Left cardiac atrium (tissue), 4 donors: ENCODE measurements at regions not wholly inside any gene's neighbourhood (a gene's known extent, or its start where the extent isn't known, plus 50 kb on each side); places are given as distances from the start of the nearest gene placed in this dataset.
"Not testable (repeated sequence)": the region's sequence is repeated elsewhere in the genome, so short reads cannot be mapped to it uniquely, and the experiment has no call there.

Experiments used
- ATAC-seq, 2 donors: fragments of 200-7000 bp; cut with Tn5 transposase; one replicate each; pipeline ENCODE4 v1.9.1; 2020; ENCODE audit warnings: mild to moderate bottlenecking in 2 of 2, moderate library complexity in 2 of 2
- DNase-seq: peaks from one replicate; pipeline ENCODE4 v3.0.0-alpha.2; 2020
- intact Hi-C, 2 donors: fragments of 100-400 bp; cut with DNase I; formaldehyde crosslinking; loops; one replicate each; pipeline versions ENCODE4 v1.14.1 to v1.15.1; 2022 to 2023
- donor health status: DM: no; HTN: yes; CAD: no.
- donor health status: DM: no; HTN: yes; CAD: no; lungs with severe emphysema.
- donor health status: DM: yes; HTN: yes; CAD: no.
- donor health status: Dilated cardiomyopathy.

DNA sequence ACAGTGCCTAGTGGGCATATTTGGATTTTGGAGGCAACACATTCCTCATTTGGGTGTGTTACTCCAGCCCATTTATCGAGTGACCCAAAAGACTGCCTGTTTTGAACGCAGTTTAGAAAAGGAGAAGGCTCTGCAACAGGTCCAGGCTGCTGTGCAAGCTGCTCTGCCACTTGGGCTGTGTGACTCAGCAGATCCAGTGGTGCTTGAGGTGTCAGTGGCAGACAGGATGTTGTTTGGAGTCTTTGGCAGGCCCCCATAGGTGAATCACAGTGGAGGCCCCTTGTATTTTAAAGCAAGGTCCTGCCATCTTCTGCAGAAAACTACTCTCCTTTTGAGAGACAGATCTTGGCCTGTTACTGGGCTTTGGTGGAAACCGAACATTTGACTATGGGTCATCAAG lies 104.0 kb downstream of the DNAJB9 start:
- DNase-seq, ATAC-seq, intact Hi-C loops: not testable (repeated sequence)

DNA sequence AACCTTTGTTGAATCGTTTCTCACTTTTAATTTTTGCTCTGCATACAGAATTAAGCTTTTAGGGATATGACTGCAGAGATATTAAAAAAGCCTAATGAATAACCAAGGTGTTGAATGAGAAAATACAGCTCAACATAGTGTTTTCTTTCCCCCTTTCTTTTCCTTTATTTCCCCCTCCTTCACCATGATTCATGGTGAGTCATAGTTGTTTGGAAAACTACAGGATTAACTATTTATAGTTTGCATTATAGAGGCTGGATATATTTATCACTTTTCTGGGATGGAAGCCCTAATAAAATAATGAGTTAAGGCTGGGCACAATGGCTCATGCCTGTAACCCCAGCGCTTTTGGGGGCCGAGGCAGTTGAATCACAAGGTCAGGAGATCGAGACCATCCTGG lies 115.0 kb downstream of the DNAJB9 start:
- no peak for ATAC-seq

DNA sequence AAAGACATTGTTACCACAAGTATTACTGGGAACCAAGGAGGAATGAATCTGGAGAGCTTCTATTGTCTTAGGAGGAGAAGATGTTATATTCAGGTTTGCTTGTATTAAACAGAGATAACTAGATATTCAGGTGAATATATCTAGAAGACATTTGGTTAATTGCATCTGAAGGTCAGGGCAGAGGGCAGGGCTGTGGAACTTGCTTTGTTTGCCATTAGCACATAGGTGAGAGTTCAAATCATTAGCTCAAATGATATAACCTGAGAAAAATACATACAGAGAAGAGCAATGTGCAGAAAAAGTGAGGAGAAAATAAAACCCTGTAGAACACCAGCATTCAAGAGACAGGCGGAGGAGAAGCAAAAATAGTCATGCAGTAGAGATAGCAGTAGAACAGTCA lies 116.8 kb downstream of the DNAJB9 start:
- intact Hi-C loops = no loop called here
- no peak for ATAC-seq
- no peak for DNase-seq

More for the DNA sequence above, 115.0 kb downstream of the DNAJB9 start:
- intact Hi-C loops = no loop called here
- DNase-seq = no peak

- intact Hi-C loops = no loop called here
- ATAC-seq = no peak
- no peak for DNase-seq
These were observed 127.6 kb downstream of the DNAJB9 start for GRCh38 chr7:108697254-108697653.

- intact Hi-C loops = no loop called here
- no peak for DNase-seq
- ATAC-seq = no peak
These were observed 141.9 kb downstream of the DNAJB9 start for GRCh38 chr7:108711611-108712010.

GRCh38 chr7:108716783-108717182 lies 147.1 kb downstream of the DNAJB9 start:
- ATAC-seq = no peak
- intact Hi-C loops = no loop called here

DNA sequence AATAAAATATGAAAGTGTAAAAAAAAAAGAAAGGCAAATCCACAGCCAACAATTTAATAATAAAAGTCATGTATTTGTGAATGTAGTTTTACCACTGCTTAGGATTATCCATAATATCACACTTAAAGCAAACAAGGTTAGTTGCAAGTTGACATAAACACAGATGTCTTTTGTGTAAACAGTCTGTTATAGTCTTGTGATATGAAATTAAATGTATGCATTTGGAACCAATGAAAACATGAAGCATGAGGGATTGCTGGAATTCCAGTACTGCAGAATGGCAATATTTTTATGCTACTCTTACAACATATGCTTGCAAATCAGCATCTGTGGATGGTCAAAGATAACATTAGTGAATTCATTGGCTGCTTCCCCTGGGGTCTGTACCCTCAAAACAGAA lies 148.1 kb downstream of the DNAJB9 start:
- intact Hi-C loops = no loop called here
- ATAC-seq = no peak

More at GRCh38 chr7:108716783-108717182, 147.1 kb downstream of the DNAJB9 start:
- DNase-seq = no peak

GRCh38 chr7:108719631-108720030 lies 150.0 kb downstream of the DNAJB9 start:
- ATAC-seq (no peak), DNase-seq (no peak)
- intact Hi-C loops = no loop called here

More for the DNA sequence above, 148.1 kb downstream of the DNAJB9 start:
- no peak for DNase-seq

- ATAC-seq = no peak
- intact Hi-C loops = no loop called here
These were observed 152.9 kb downstream of the DNAJB9 start for GRCh38 chr7:108722561-108722960.

DNA sequence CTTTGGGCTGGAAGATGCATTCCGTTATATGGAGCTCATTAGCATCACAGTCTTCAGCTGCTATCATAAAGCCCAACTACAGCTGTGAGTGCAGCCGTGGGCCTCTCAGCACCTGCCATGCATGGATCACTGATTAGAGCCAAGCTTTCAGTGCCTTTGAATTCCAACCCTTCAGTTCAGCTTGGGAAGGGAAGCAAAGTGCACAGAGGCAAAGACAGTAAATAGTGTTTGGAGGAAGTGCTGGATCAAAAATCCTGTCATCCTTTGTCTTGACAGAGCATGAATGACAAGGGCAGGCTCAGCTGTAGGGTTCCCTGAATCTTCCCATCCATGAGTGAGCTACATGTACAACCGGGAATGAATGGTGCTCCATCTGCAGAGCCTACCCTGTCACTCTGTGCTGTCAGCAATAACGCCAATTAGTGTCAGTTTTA lies 153.7 kb downstream of the DNAJB9 start:
- intact Hi-C loops = no loop called here
- ATAC-seq = no peak
- no peak for DNase-seq

More at GRCh38 chr7:108722561-108722960, 152.9 kb downstream of the DNAJB9 start:
- no peak for DNase-seq

GRCh38 chr7:108724251-108725100 lies 154.8 kb downstream of the DNAJB9 start:
- DNase-seq (no peak), ATAC-seq (peak in 1 of 2 donors; percentile 44)
- intact Hi-C loops = no loop called here

GRCh38 chr7:108735814-108736213 lies 166.1 kb downstream of the DNAJB9 start:
- no peak for ATAC-seq
- intact Hi-C loops = no loop called here

GRCh38 chr7:108736221-108736891 lies 166.7 kb downstream of the DNAJB9 start:
- intact Hi-C loops = no loop called here
- no peak for DNase-seq
- ATAC-seq = no peak

More at GRCh38 chr7:108735814-108736213, 166.1 kb downstream of the DNAJB9 start:
- DNase-seq = no peak

- intact Hi-C loops = no loop called here
- ATAC-seq = no peak
These were observed 201.5 kb downstream of the DNAJB9 start for GRCh38 chr7:108770981-108771745.

DNA sequence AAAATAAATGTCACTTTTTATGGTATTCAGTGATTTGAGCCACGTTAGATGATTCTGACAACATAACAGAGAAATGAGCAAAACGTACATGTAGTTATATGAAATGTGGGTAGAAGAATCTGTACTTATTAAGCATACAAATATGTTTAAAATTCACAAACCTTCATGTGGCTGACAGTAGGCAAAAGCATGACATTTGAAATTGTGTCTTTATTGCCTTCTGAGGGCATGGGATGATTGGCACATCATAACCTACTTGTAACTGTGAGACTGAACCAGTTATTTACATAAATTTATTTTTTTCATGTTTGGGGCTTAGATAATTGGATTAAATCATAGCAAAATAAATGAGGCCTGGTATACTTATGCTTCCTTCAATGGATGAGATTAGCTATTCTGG lies 202.2 kb downstream of the DNAJB9 start:
- no peak for ATAC-seq
- no peak for DNase-seq
- intact Hi-C loops = no loop called here

More at GRCh38 chr7:108770981-108771745, 201.5 kb downstream of the DNAJB9 start:
- DNase-seq = no peak

- ATAC-seq (no peak), DNase-seq (no peak)
- intact Hi-C loops = no loop called here
These were observed 208.3 kb downstream of the DNAJB9 start for GRCh38 chr7:108777966-108778365.

GRCh38 chr7:108789451-108789850 lies 219.8 kb downstream of the DNAJB9 start:
- intact Hi-C loops = no loop called here
- no peak for DNase-seq
- no peak for ATAC-seq

DNA sequence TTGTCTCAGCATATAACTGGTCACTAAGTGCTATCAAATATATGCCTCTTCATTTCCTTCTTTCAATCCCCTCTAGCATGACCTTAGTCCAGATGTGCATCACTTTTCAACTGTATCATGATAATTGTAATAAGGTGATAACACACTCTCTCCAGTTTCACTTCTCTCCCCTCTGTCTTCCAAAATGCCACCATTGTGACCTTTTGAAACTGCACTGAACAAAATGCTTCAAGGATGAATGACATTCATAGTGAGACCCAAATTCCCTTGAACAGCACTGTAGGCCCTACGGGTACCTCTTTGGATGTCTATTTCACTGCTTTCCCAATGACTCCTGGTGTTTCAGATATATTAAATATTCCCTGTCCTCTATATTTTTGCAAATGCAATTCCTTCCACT lies 224.8 kb downstream of the DNAJB9 start:
- DNase-seq = no peak
- intact Hi-C loops = no loop called here
- ATAC-seq = no peak

- ATAC-seq (no peak), DNase-seq (no peak)
- intact Hi-C loops = no loop called here
These were observed 233.0 kb downstream of the DNAJB9 start for GRCh38 chr7:108802650-108803049.
